ENCODE measurements at regions not wholly inside any gene's neighbourhood (a gene's known extent, or its start where the extent isn't known, plus 50 kb on each side); places are given as distances from the start of the nearest gene placed in this dataset.
A peak's percentile ranks its signal among the peaks of the same experiment; 100 is the strongest.

DNA sequence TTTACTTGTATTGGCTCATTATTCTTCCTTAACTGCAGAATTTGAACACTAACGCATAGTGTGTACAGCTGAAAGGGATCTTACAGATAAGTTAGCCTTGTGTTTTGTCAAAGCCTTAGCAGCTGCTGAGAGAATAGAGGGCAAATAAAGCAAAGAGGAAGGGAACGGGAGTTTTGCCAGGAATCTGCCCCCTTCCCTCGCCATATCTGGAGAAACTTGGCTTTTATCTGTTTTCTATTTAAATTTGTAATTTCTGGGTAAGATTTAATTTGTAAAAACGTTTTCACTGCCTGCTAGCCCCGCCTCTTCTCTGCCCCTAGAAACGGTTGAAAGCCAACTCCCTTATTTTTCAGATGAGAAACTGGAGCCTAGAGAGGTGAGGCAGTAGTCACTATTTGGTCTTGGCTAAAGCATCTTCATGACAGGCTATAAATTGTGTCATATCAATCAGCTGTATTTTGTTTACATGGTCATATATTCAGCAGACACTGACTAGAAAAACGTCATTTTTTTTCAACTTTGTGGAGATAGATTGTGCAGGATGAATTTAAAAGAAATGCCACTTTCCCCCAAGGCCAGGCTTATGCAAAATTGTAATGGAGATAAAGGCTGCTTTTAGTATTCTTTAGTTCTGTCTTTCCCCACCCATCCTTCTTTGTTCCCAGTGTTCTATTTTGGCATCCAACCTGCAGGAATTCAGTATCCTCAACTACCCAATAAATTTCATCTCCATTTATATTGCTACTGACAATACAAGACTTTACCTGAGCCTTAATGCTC is 319.4 kb downstream of the SH2D1A start:
- FAIRE-seq (no peak), DNase-seq (ENCODE audit: low read depth) (no peak)
- Histone ChIP-seq H3K27me3 (ENCODE audit: control insufficient read depth, insufficient read depth, low read length) (no peaks in the 10 kb centered on the region), H3K36me3 (ENCODE audit: control insufficient read depth, insufficient read depth, low read length) (no peaks in the 10 kb centered on the region), H3K4me3 (ENCODE audit: low read depth, low read length) (no peak overlapping the region)
- TF ChIP-seq, protein P1, sequence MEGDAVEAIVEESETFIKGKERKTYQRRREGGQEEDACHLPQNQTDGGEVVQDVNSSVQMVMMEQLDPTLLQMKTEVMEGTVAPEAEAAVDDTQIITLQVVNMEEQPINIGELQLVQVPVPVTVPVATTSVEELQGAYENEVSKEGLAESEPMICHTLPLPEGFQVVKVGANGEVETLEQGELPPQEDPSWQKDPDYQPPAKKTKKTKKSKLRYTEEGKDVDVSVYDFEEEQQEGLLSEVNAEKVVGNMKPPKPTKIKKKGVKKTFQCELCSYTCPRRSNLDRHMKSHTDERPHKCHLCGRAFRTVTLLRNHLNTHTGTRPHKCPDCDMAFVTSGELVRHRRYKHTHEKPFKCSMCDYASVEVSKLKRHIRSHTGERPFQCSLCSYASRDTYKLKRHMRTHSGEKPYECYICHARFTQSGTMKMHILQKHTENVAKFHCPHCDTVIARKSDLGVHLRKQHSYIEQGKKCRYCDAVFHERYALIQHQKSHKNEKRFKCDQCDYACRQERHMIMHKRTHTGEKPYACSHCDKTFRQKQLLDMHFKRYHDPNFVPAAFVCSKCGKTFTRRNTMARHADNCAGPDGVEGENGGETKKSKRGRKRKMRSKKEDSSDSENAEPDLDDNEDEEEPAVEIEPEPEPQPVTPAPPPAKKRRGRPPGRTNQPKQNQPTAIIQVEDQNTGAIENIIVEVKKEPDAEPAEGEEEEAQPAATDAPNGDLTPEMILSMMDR (IDR thresholded peaks at IDR 0.05; ENCODE audit: insufficient read depth, low read length, severe bottlenecking) = no peak

DNA sequence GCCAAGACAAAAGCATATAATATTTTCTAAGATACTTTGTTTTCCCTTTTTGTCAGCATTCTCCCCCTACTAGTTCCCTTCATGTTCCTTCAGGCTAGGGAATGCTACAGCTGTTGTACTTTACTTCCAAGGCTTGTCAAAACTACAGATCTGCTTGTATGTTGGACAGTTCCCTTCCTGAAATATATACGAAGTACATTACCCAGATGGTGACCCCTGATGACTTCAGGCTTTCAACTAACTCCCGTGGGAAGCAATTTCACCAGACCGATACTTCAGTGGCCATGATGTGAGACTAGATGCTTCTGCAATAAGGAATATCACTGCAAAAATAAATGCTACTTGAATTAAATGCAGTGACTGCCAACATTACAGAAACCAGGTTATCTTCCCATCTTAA is 332.8 kb downstream of the SH2D1A start:
- H3K27me3 ChIP-seq (ENCODE audit: control insufficient read depth, insufficient read depth, low read length) = no peaks in the 10 kb centered on the region
- TF ChIP-seq, protein P1 (IDR thresholded peaks at IDR 0.05; ENCODE audit: insufficient read depth, low read length, severe bottlenecking) = no peak

DNA sequence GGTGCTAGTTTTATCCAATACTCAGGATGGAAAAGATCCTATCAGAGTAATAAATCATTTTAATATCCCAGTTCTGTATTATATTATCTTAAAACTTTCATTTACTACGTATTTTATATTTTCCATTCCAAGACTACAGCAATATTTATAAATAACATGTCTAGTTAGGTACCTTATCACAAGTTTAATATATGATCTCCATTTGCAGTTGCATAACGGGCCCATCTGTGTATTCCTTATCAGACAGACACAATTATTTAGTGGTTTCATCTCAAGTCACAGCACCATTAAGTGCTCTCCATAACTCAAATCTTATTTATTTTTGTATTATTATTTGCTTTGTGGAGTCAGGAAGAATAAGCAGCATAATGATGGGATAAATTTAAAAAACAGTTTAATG is 333.9 kb downstream of the SH2D1A start:
- DNase-seq (ENCODE audit: low read depth) (no peak), FAIRE-seq (no peak)
- TF ChIP-seq, protein P1 (IDR thresholded peaks at IDR 0.05; ENCODE audit: insufficient read depth, low read length, severe bottlenecking) = no peak
- H3K36me3 ChIP-seq (ENCODE audit: control insufficient read depth, insufficient read depth, low read length) = no peaks in the 10 kb centered on the region
- no peaks in the 10 kb centered on the region for H3K27me3 ChIP-seq (ENCODE audit: control insufficient read depth, insufficient read depth, low read length)
- no peak overlapping the region for H3K4me3 ChIP-seq (ENCODE audit: low read depth, low read length)

More for the DNA sequence above, 332.8 kb downstream of the SH2D1A start:
- DNase-seq (ENCODE audit: low read depth) = no peak
- FAIRE-seq = no peak
- H3K36me3 ChIP-seq (ENCODE audit: control insufficient read depth, insufficient read depth, low read length) = no peaks in the 10 kb centered on the region
- no peak overlapping the region for H3K4me3 ChIP-seq (ENCODE audit: low read depth, low read length)

DNA sequence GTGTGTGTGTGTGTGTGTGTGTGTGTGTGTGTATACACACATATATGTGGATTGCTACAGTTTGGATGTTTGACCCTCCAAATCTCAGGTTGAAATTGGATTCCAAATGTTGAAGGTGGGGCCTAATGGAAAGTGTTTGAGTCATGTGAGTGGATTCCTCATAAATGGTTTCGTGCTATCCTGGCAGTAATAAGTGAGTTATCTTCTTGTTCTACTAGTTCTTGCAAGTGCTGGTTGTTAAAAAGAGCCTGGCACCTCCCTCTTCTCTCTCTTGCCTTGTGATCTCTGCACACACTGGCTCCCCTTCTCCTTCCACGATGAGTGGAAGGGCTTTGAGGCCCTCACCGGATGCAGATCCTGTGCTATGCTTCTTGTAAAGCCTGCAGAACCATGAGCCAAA is 344.1 kb downstream of the SH2D1A start:
- FAIRE-seq = no peak
- Histone ChIP-seq H3K36me3 (ENCODE audit: control insufficient read depth, insufficient read depth, low read length) (no peaks in the 10 kb centered on the region), H3K27me3 (ENCODE audit: control insufficient read depth, insufficient read depth, low read length) (no peaks in the 10 kb centered on the region), H3K4me3 (ENCODE audit: low read depth, low read length) (no peak overlapping the region)
- DNase-seq (ENCODE audit: low read depth) = peak; percentile 10
- TF ChIP-seq, protein P1 (IDR thresholded peaks at IDR 0.05; ENCODE audit: insufficient read depth, low read length, severe bottlenecking) = no peak

DNA sequence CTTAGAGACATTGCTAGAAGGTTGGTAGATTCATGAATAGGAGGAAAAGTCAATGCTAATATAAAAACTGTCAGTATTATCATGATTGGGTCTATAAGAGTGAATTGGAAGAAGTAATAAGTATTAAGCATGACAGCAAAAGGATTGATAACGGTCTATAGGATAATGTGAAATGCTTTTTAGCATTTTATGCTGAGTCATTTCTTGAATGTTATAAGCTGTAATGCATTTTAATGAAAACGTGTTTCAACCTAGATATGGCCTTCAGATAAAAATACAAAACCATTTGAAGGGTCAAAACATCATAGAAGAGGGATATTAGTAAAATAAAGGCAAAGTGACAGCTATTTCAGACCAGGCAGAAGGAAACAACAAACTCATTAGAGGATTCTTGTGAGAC is 353.5 kb downstream of the SH2D1A start:
- H3K27me3 ChIP-seq (ENCODE audit: control insufficient read depth, insufficient read depth, low read length) = no peaks in the 10 kb centered on the region
- no peaks in the 10 kb centered on the region for H3K36me3 ChIP-seq (ENCODE audit: control insufficient read depth, insufficient read depth, low read length)
- FAIRE-seq (no peak), DNase-seq (ENCODE audit: low read depth) (no peak)
- TF ChIP-seq, protein P1 (IDR thresholded peaks at IDR 0.05; ENCODE audit: insufficient read depth, low read length, severe bottlenecking) = no peak
- H3K4me3 ChIP-seq (ENCODE audit: low read depth, low read length) = no peak overlapping the region

DNA sequence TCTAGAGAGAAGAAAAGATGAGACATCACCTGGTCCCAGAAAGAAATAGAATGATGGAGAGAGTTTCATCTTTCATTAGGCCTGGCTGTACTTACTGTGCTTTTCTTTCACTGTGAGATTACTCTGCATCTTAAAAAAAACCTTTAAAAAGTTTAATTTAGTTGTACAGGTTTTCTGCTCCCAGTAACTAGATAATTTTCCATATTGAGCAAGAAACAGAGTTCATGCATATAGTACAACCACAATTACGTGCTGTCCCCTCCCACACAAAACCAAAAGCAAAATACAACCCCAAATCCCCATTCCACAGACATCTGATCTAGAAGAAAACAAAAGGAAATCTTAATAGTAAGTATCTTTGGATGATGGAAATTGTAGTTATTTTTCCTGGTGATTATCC is 371.2 kb downstream of the SH2D1A start:
- DNase-seq (ENCODE audit: low read depth) (no peak), FAIRE-seq (no peak)
- TF ChIP-seq, protein P1 (IDR thresholded peaks at IDR 0.05; ENCODE audit: insufficient read depth, low read length, severe bottlenecking) = no peak
- Histone ChIP-seq H3K36me3 (ENCODE audit: control insufficient read depth, insufficient read depth, low read length) (no peaks in the 10 kb centered on the region), H3K4me3 (ENCODE audit: low read depth, low read length) (no peak overlapping the region), H3K27me3 (ENCODE audit: control insufficient read depth, insufficient read depth, low read length) (no peaks in the 10 kb centered on the region)

All from bronchial epithelial cell (primary cell).